Jurkat, Clone E6-1 (cell line): ENCODE measurements at regions not wholly inside any gene's neighbourhood (a gene's known extent, or its start where the extent isn't known, plus 50 kb on each side); places are given as distances from the start of the nearest gene placed in this dataset.
A peak's percentile ranks its signal among the peaks of the same experiment; 100 is the strongest.
"Not testable (repeated sequence)": the region's sequence is repeated elsewhere in the genome, so short reads cannot be mapped to it uniquely, and the experiment has no call there.

Experiments used
- DNase-seq: peaks from one replicate; pipeline ENCODE4 v3.0.0-alpha.2; 2011; ENCODE audit warnings: low read depth, low spot score
- H3K4me3 ChIP-seq: 2 replicates; pipeline ENCODE4 v1.5.1; 2011; ENCODE audit warnings: mild to moderate bottlenecking, low read length, control low read depth, moderate library complexity

- no peak overlapping the region for H3K4me3 ChIP-seq
- no peak for DNase-seq
These were observed 90.7 kb upstream of the F13A1 start for GRCh38 chr6:6411115-6411514.

GRCh38 chr6:6412221-6412620 lies 91.8 kb upstream of the F13A1 start:
- DNase-seq: no peak
- H3K4me3 ChIP-seq: no peak overlapping the region

- DNase-seq: no peak
- H3K4me3 ChIP-seq: no peak overlapping the region
These were observed 92.2 kb upstream of the F13A1 start for GRCh38 chr6:6412700-6413099.

- DNase-seq: no peak
These were observed 94.5 kb upstream of the F13A1 start for GRCh38 chr6:6414931-6415330.

GRCh38 chr6:6417475-6417874 lies 97.0 kb upstream of the F13A1 start:
- no peak overlapping the region for H3K4me3 ChIP-seq
- DNase-seq: no peak

More at GRCh38 chr6:6414931-6415330, 94.5 kb upstream of the F13A1 start:
- no peak overlapping the region for H3K4me3 ChIP-seq

GRCh38 chr6:6418421-6418820 lies 98.0 kb upstream of the F13A1 start:
- DNase-seq: no peak

GRCh38 chr6:6420107-6420506 lies 99.6 kb upstream of the F13A1 start:
- H3K4me3 ChIP-seq: no peak overlapping the region
- DNase-seq: no peak

More at GRCh38 chr6:6418421-6418820, 98.0 kb upstream of the F13A1 start:
- no peak overlapping the region for H3K4me3 ChIP-seq

- no peak overlapping the region for H3K4me3 ChIP-seq
- DNase-seq: no peak
These were observed 113.7 kb upstream of the F13A1 start for GRCh38 chr6:6434151-6434550.

GRCh38 chr6:6434723-6435122 lies 114.3 kb upstream of the F13A1 start:
- no peak for DNase-seq
- H3K4me3 ChIP-seq: no peak overlapping the region

GRCh38 chr6:6436366-6436765 lies 115.9 kb upstream of the F13A1 start:
- no peak for DNase-seq
- H3K4me3 ChIP-seq: no peak overlapping the region

- H3K4me3 ChIP-seq: no peak overlapping the region
- DNase-seq: no peak
These were observed 116.5 kb upstream of the F13A1 start for GRCh38 chr6:6436946-6437345.

GRCh38 chr6:6438286-6438685 lies 117.8 kb upstream of the F13A1 start:
- DNase-seq: no peak
- H3K4me3 ChIP-seq: no peak overlapping the region

- no peak for DNase-seq
- no peak overlapping the region for H3K4me3 ChIP-seq
These were observed 119.3 kb upstream of the F13A1 start for GRCh38 chr6:6439778-6440177.

- no peak overlapping the region for H3K4me3 ChIP-seq
- no peak for DNase-seq
These were observed 131.5 kb upstream of the F13A1 start for GRCh38 chr6:6452002-6452401.

- DNase-seq: no peak
- H3K4me3 ChIP-seq: no peak overlapping the region
These were observed 132.7 kb upstream of the F13A1 start for GRCh38 chr6:6453186-6453585.

GRCh38 chr6:6455272-6455671 lies 133.2 kb upstream of the LY86 start:
- no peak for DNase-seq
- no peak overlapping the region for H3K4me3 ChIP-seq

GRCh38 chr6:6458172-6458571 lies 130.3 kb upstream of the LY86 start:
- DNase-seq: no peak

GRCh38 chr6:6459963-6460362 lies 128.6 kb upstream of the LY86 start:
- not testable (repeated sequence) for DNase-seq, H3K4me3 ChIP-seq

More at GRCh38 chr6:6458172-6458571, 130.3 kb upstream of the LY86 start:
- no peak overlapping the region for H3K4me3 ChIP-seq

GRCh38 chr6:6460416-6460815 lies 128.1 kb upstream of the LY86 start:
- no peak overlapping the region for H3K4me3 ChIP-seq
- DNase-seq: no peak

- H3K4me3 ChIP-seq: no peak overlapping the region
- peak; percentile 72 for DNase-seq
These were observed 127.4 kb upstream of the LY86 start for GRCh38 chr6:6461138-6461537.

GRCh38 chr6:6466967-6467761 lies 121.4 kb upstream of the LY86 start:
- DNase-seq: no peak
- no peak overlapping the region for H3K4me3 ChIP-seq
